GM21447 (cell line): ENCODE measurements at regions not wholly inside any gene's neighbourhood (a gene's known extent, or its start where the extent isn't known, plus 50 kb on each side); places are given as distances from the start of the nearest gene placed in this dataset.
"Not testable (repeated sequence)": the region's sequence is repeated elsewhere in the genome, so short reads cannot be mapped to it uniquely, and the experiment has no call there.

Source experiments
- ATAC-seq: cut with Tn5 transposase; IDR thresholded peaks from one replicate; pipeline ENCODE4 v1.9.1; 2021; ENCODE audit not compliant: unreplicated experiment

- no peak for ATAC-seq
Observed at GRCh38 chrX:87924619-87925018, 407.0 kb downstream of the KLHL4 start.

DNA sequence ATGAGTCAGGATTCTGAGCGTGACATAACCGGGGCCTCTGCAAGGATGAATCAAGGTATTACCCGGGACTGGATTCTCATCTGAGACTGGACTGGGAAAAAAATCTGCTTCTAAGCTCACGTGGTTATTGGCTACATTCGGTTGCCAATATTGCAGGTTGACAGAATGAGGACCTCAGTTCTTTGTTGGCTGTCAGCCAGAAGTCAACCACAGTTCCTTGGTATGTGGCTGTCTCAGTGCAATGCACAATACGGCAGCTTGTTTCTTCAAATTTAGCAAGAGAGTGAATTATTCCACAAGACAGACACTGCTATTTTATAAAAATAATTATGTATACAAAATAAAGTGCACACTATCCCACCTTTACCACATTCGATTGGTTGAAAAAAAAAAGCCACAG is 424.2 kb downstream of the KLHL4 start:
- ATAC-seq = no peak

GRCh38 chrX:87961471-87961870 is 443.9 kb downstream of the KLHL4 start:
- no peak for ATAC-seq

- ATAC-seq = no peak
Observed at GRCh38 chrX:87968118-87968517, 450.5 kb downstream of the KLHL4 start.

DNA sequence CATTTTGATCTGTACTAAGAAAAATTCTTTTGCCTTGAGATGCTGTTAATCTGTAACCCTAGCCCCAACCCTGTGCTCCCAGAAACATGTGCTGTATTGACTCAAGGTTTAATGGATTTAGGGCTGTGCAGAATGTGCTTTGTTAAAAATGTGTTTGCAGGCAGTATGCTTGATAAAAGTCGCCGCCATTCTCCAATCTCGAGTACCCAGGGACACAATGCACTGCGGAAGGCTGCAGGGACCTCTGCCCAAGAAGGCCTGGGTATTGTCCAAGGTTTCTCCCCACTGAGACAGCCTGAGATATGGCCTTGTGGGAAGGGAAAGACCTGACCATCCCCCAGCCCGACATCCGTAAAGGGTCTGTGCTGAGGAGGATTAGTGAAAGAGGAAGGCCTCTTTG is 454.5 kb downstream of the KLHL4 start:
- ATAC-seq = not testable (repeated sequence)

- ATAC-seq = no peak
Observed at GRCh38 chrX:87975365-87975764, 457.8 kb downstream of the KLHL4 start.

- ATAC-seq = not testable (repeated sequence)
Observed at GRCh38 chrX:88007873-88008272, 490.3 kb downstream of the KLHL4 start.

GRCh38 chrX:88024022-88024421 is 506.4 kb downstream of the KLHL4 start:
- no peak for ATAC-seq

- ATAC-seq = no peak
Observed at GRCh38 chrX:88072339-88073030, 554.9 kb downstream of the KLHL4 start.

DNA sequence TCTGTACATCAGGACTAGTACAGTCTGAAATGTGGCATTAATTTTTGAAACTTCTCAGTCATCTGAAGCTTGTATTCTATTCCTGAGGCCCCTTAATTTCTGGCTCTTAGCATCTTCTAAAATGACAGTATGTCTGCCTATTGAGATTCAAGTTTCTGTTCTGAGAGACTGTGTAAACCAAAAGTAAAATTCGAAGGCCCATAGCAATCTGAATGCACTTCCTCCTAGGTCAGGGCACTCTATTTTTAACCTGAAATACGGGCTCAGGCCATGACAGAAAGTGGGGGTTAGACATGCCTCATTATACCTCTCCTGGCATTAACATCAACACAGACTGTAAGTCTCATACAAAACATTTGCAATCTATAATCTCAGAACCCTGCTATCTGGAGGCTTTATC is 584.4 kb downstream of the KLHL4 start:
- no peak for ATAC-seq

- ATAC-seq = no peak
Observed at GRCh38 chrX:88135735-88136134, 611.3 kb upstream of the CPXCR1 start.

- ATAC-seq = no peak
Observed at GRCh38 chrX:88136328-88136727, 610.7 kb upstream of the CPXCR1 start.

GRCh38 chrX:88146577-88146976 is 600.4 kb upstream of the CPXCR1 start:
- no peak for ATAC-seq

DNA sequence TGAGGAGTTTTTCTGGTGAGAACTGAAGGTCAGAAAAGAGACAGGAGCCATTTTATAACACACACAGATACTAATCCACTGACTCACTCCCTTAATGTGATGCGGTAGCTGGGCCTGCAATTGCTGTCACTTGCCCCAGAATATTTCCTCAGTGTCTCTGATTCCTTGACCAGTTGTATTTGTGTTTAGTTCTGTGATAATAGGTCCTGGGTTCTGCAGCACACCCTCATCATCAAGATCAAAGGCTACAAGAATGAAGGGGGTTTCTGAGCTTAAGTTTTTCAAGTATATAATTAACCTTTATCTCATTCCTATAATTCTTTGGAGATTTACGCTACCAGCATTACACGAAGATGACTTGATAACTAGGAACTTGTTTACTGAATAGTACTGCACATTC is 576.5 kb upstream of the CPXCR1 start:
- no peak for ATAC-seq

GRCh38 chrX:88173932-88174440 is 573.0 kb upstream of the CPXCR1 start:
- ATAC-seq = not testable (repeated sequence)

DNA sequence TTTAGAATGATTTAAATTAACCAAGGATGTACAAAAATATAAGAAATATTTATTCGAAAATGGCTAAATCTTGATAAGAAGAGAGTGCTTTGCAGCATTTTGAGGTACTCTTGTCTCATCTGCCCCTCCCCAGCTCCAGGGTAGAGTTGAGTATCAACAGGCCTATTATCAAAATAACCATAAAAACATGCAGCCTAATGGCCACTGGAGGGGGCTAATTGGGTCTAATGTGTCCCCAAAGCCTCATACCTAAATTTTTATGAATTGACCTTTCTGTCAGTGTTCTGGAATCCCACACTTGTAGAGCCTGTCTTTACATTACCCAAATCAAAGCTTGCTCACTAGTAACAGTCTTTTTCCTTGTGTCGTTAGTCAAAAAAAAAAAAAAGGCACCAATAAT is 544.9 kb upstream of the CPXCR1 start:
- ATAC-seq = no peak

DNA sequence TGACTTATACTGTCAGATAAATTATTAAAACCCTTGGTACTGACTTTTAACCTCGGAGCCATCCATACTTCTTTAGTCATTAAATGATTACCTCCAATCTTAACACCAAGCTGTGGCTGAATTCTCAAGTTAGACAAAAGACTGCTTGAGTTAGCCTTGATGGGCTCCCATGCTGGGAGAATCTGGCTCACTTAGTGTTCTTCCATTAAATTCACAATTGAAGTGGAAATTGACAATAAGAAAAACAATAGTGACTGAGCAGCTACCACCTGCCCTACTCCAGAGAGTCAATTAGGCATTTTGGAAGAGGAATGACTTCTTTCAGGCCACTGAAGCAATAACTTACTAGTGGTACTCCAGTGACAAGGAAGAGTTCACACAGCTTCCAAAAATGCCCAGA is 503.0 kb upstream of the CPXCR1 start:
- no peak for ATAC-seq

GRCh38 chrX:88284844-88285243 is 462.2 kb upstream of the CPXCR1 start:
- ATAC-seq = no peak

DNA sequence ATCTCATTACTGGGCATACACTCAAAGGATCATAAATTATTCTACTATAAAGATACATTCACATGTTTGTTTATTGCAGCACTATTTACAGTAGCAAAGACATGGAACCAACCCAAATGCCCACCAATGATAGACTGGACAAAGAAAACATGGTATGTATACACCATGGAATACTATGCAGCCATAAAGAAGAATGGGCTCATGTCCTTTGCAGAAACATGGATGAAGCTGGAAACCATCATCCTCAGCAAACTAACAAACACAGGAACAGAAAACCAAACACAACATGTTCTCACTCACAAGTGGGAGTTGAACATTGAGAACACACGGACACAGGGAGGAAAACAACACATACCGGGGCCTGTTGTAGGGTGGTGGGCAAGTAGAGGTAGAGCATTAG is 433.1 kb upstream of the CPXCR1 start:
- ATAC-seq = not testable (repeated sequence)

GRCh38 chrX:88325634-88326033 is 421.4 kb upstream of the CPXCR1 start:
- ATAC-seq = no peak

DNA sequence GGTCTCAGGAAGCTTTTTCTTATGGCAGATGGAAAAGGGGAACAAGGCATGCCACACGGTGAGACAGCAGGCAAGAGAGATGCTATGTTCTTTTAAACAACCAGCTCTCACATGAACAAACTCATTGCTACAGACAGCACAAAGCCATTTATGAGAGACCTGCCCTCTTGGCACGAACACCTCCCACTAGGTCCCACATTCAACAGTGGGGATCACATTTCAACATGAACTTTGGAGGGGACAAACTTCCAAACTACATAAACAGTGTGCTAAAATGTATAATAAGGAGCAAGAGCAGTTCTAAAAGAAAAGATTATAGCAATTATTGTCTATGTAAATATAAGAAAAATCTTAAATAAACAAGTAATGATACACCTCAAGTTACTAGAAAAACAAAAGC is 391.8 kb upstream of the CPXCR1 start:
- no peak for ATAC-seq

DNA sequence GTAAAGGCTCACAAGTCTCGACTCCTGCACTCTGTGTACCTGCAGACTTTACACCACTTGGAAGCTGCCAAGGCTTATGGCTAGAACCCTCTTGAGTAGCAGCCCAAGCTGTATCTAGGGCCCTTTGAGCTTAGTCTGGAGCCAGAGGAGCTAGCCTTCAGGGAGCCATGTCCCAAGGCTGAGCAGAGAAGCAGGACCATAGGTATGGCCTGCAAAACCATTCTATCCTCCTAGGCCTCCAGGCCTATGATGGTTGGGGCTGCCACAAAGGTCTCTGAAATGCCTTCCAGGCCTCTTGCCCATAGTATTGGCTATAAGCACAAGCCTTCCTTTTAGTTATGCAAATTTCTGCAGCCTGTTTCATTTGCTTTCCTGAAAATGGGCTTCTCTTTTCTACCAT is 380.7 kb upstream of the CPXCR1 start:
- ATAC-seq = no peak

DNA sequence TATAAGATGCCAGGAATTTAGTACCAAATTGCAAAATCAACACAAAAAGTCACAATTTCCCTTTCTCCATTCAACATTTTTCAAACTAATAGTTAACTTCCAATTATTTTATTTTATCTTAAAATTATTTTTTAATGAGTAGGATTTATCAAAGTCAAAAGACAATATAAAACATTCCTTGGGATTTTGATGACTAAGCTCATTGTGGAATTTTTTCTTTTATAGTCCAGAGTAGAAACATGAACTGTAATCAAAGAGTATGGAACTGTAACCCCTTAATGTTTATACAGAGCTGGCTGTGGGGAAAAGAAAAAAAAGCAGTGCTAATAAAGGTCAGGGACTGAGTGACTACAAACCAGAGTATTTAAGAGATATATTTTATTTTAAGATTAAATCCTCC is 368.6 kb upstream of the CPXCR1 start:
- no peak for ATAC-seq
